Posterior vena cava (tissue), 2 donors: ENCODE measurements at regions not wholly inside any gene's neighbourhood (a gene's known extent, or its start where the extent isn't known, plus 50 kb on each side); places are given as distances from the start of the nearest gene placed in this dataset.

Source experiments
- DNase-seq: peaks from one replicate; pipeline ENCODE4 v3.0.0-alpha.2; 2020; ENCODE audit warnings: low spot score
- intact Hi-C, 2 donors: fragments of 100-400 bp; cut with DNase I; formaldehyde crosslinking; loops; one replicate each; pipeline versions ENCODE4 v1.14.1 to v1.14.2; 2022 to 2023
- donor health status: DM: yes; HTN: yes; CAD: no.
- donor health status: DM: yes; HTN: yes; CAD: no.

GRCh38 chr12:14138495-14138894 lies 157.1 kb upstream of the GRIN2B start:
- DNase-seq: no peak
- intact Hi-C loops: no loop called here

GRCh38 chr12:14148489-14149270 lies 167.3 kb upstream of the GRIN2B start:
- no peak for DNase-seq
- intact Hi-C loops: no loop called here

- intact Hi-C loops: no loop called here
- no peak for DNase-seq
Measured at GRCh38 chr12:14153803-14154202, 172.4 kb upstream of the GRIN2B start.

- no peak for DNase-seq
- intact Hi-C loops: no loop called here
Measured at GRCh38 chr12:14156606-14157005, 175.2 kb upstream of the GRIN2B start.

GRCh38 chr12:14157088-14157747 lies 175.8 kb upstream of the GRIN2B start:
- intact Hi-C loops: no loop called here
- DNase-seq: no peak

GRCh38 chr12:14164266-14164665 lies 182.9 kb upstream of the GRIN2B start:
- DNase-seq: no peak
- intact Hi-C loops: no loop called here

- intact Hi-C loops: loop anchor here in 1 of 2 donors (5.0 kb wide), 1 partner anchor 300 kb away; no protein-coding TSS in a partner anchor
- DNase-seq: no peak
Measured at GRCh38 chr12:14167005-14167628, 185.7 kb upstream of the GRIN2B start.

GRCh38 chr12:14169281-14169680 lies 187.9 kb upstream of the GRIN2B start:
- intact Hi-C loops: loop anchor here in 1 of 2 donors (5.0 kb wide), 1 partner anchor 302 kb away; no protein-coding TSS in a partner anchor
- DNase-seq: no peak

GRCh38 chr12:14171106-14171505 lies 189.7 kb upstream of the GRIN2B start:
- no peak for DNase-seq
- intact Hi-C loops: no loop called here

GRCh38 chr12:14175206-14175605 lies 190.3 kb upstream of the ATF7IP start:
- intact Hi-C loops: no loop called here

GRCh38 chr12:14185427-14186192 lies 179.9 kb upstream of the ATF7IP start:
- intact Hi-C loops: no loop called here
- DNase-seq: no peak

More at GRCh38 chr12:14175206-14175605, 190.3 kb upstream of the ATF7IP start:
- DNase-seq: no peak

- no peak for DNase-seq
- intact Hi-C loops: no loop called here
Measured at GRCh38 chr12:14186193-14186502, 179.3 kb upstream of the ATF7IP start.

- DNase-seq: no peak
- intact Hi-C loops: no loop called here
Measured at GRCh38 chr12:14187002-14187401, 178.5 kb upstream of the ATF7IP start.

- DNase-seq: no peak
- intact Hi-C loops: no loop called here
Measured at GRCh38 chr12:14187966-14188365, 177.5 kb upstream of the ATF7IP start.

- DNase-seq: no peak
- intact Hi-C loops: no loop called here
Measured at GRCh38 chr12:14188744-14189143, 176.7 kb upstream of the ATF7IP start.

GRCh38 chr12:14190694-14191093 lies 174.8 kb upstream of the ATF7IP start:
- no peak for DNase-seq
- intact Hi-C loops: no loop called here

GRCh38 chr12:14191612-14192011 lies 173.9 kb upstream of the ATF7IP start:
- DNase-seq: no peak
- intact Hi-C loops: no loop called here

- DNase-seq: no peak
Measured at GRCh38 chr12:14193639-14194038, 171.8 kb upstream of the ATF7IP start.

GRCh38 chr12:14194572-14194971 lies 170.9 kb upstream of the ATF7IP start:
- intact Hi-C loops: no loop called here
- no peak for DNase-seq

More at GRCh38 chr12:14193639-14194038, 171.8 kb upstream of the ATF7IP start:
- intact Hi-C loops: no loop called here
